NB4 (cell line): ENCODE measurements at regions not wholly inside any gene's neighbourhood (a gene's known extent, or its start where the extent isn't known, plus 50 kb on each side); places are given as distances from the start of the nearest gene placed in this dataset.

ENCODE experiments used
- MYC ChIP-seq: IDR thresholded peaks from 2 replicates; pipeline ENCODE4 v1.6.1; 2011; ENCODE audit warnings: low read depth, low read length
- TF ChIP-seq, protein P1 (sequence below): IDR thresholded peaks from one replicate; pipeline ENCODE4 v1.5.1; 2012; ENCODE audit warnings: low read depth, low read length

DNA sequence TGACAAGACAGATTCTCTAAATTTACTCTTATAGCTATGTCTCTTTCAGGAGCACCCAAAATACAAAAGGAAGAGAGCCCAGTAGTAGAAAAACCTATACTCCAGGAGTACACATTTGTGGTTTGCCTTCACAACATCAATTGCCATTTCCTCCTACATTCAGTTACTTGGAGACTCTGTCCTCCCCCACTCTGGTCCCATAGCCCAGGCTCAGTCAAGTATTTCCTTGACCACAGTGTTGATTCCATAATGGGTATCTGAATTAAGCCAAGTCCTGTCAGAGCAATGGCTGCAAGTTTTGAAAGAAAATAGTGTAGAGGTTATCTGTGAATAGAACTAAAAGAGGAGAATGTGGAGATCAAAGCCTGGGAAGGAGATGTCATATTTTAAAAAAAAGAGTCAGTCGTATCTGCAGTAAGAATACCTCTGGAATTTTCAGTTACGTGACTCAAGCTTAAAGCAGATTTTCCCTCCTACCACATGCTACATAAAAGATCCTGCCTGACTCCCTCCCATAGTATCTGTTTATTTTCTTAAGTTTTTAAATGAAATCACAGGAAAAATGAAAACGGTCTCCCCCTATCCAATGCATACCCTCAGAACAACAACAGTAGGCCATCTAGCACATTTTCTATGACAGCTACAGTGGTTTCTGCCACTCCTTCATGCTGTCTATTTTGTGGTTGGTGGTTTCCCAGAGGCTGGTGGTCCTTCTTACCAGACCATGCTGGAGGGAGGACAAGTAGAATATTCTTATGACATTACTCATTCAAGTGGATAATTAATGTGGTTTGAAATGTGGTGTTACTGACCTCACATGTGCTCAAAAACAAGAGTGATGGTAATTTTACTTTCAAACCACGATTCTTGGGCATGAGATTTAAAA, 249.7 kb upstream of the TMEM161B start:
- TF ChIP-seq, protein P1, sequence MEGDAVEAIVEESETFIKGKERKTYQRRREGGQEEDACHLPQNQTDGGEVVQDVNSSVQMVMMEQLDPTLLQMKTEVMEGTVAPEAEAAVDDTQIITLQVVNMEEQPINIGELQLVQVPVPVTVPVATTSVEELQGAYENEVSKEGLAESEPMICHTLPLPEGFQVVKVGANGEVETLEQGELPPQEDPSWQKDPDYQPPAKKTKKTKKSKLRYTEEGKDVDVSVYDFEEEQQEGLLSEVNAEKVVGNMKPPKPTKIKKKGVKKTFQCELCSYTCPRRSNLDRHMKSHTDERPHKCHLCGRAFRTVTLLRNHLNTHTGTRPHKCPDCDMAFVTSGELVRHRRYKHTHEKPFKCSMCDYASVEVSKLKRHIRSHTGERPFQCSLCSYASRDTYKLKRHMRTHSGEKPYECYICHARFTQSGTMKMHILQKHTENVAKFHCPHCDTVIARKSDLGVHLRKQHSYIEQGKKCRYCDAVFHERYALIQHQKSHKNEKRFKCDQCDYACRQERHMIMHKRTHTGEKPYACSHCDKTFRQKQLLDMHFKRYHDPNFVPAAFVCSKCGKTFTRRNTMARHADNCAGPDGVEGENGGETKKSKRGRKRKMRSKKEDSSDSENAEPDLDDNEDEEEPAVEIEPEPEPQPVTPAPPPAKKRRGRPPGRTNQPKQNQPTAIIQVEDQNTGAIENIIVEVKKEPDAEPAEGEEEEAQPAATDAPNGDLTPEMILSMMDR = no peak
- no peak for TF ChIP-seq MYC
